ENCODE measurements at regions not wholly inside any gene's neighbourhood (a gene's known extent, or its start where the extent isn't known, plus 50 kb on each side); places are given as distances from the start of the nearest gene placed in this dataset.
"Not testable (repeated sequence)": the region's sequence is repeated elsewhere in the genome, so short reads cannot be mapped to it uniquely, and the experiment has no call there.

- DNase-seq: no peak
These were observed 75.7 kb upstream of the BNIP2 start for GRCh38 chr15:59764775-59765174.

- DNase-seq: no peak
These were observed 73.4 kb upstream of the BNIP2 start for GRCh38 chr15:59762558-59762957.

- DNase-seq: not testable (repeated sequence)
These were observed 71.1 kb upstream of the BNIP2 start for GRCh38 chr15:59760256-59760655.

- DNase-seq: no peak
These were observed 62.7 kb upstream of the BNIP2 start for GRCh38 chr15:59751552-59752413.

- DNase-seq: no peak
These were observed 57.7 kb upstream of the BNIP2 start for GRCh38 chr15:59746777-59747176.

GRCh38 chr15:59741274-59741906 is 52.3 kb upstream of the BNIP2 start:
- no peak for DNase-seq

- no peak for DNase-seq
These were observed 50.6 kb upstream of the BNIP2 start for GRCh38 chr15:59739557-59740186.
